ENCODE measurements at regions not wholly inside any gene's neighbourhood (a gene's known extent, or its start where the extent isn't known, plus 50 kb on each side); places are given as distances from the start of the nearest gene placed in this dataset.

DNA sequence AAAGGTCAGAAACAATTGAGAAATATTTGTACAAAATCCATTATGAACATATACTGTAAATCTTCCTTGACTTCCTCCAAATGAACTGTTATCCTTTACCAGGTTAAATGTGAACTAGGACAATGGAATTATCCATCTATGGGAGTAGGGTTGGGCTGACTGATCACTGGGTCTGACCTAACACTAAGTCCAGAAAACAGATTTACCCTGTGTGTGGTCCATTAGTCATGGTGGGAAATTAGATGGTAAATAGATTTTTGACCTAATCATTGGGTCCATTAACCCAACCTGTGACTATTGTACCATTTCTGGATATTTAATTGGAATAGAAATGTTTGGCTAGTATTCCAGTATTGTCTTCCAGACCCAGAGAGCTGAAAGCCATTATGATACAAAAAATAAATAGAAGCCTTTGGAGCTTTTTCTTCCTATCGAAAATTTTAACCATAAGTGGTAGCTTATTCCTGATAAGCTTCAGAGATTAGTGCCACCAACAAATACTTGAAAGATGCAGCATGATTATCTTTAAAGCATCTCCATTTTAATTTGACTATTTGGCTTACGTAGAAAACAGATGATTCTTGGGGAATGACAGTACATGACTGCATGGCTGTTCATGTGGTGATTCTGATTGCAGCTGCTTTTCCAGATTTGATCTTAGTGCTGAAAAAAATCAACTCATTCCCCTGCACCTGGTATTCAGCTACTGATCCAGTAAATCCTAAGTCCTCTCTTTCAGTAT is 703.2 kb upstream of the FSHR start:
- TF ChIP-seq, protein P1, sequence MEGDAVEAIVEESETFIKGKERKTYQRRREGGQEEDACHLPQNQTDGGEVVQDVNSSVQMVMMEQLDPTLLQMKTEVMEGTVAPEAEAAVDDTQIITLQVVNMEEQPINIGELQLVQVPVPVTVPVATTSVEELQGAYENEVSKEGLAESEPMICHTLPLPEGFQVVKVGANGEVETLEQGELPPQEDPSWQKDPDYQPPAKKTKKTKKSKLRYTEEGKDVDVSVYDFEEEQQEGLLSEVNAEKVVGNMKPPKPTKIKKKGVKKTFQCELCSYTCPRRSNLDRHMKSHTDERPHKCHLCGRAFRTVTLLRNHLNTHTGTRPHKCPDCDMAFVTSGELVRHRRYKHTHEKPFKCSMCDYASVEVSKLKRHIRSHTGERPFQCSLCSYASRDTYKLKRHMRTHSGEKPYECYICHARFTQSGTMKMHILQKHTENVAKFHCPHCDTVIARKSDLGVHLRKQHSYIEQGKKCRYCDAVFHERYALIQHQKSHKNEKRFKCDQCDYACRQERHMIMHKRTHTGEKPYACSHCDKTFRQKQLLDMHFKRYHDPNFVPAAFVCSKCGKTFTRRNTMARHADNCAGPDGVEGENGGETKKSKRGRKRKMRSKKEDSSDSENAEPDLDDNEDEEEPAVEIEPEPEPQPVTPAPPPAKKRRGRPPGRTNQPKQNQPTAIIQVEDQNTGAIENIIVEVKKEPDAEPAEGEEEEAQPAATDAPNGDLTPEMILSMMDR (IDR thresholded peaks at IDR 0.05; ENCODE audit: insufficient read depth, low read depth, low read length) = no peak
- no peak for TF ChIP-seq EZH2 (IDR thresholded peaks at IDR 0.05; ENCODE audit: insufficient read depth, low read length)
